ENCODE measurements at regions not wholly inside any gene's neighbourhood (a gene's known extent, or its start where the extent isn't known, plus 50 kb on each side); places are given as distances from the start of the nearest gene placed in this dataset.

- H3K27ac ChIP-seq (ENCODE audit: low read depth, low read length) = no peak overlapping the region
- CTCF ChIA-PET = no interaction called here
- intact Hi-C loops (cut with micrococcal nuclease) = no loop called here
- Mint-ChIP-seq H3K9me3 (peaks cover 0 to 12% (median 4%) of the 10 kb centered on the region in 11 donors), H3K27me3 (peaks cover 0 to 10% (median 0%) of the 10 kb centered on the region in 5 donors), H3K27ac (no peak overlapping the region), H3K36me3 (peaks cover 0 to 5% (median 0%) of the 10 kb centered on the region in 5 donors), H3K4me3 (no peak overlapping the region), H3K4me1 (no peaks in the 10 kb centered on the region)
- POLR2A ChIA-PET = no interaction called here
- ATAC-seq (no peak), DNase-seq (no peak)
- H3K4me3 ChIP-seq (ENCODE audit: low read length) = no peak overlapping the region
- H3K36me3 ChIP-seq (ENCODE audit: control insufficient read depth in 2 of 3, insufficient read depth in 3 of 3, low read length in 3 of 3) = no peaks in the 10 kb centered on the region
- no peaks in the 10 kb centered on the region for H3K4me1 ChIP-seq (ENCODE audit: control insufficient read depth in 2 of 2, insufficient read depth in 2 of 2, low read length in 2 of 2)
- no peaks in the 10 kb centered on the region for H3K27me3 ChIP-seq (ENCODE audit: control insufficient read depth in 2 of 2, insufficient read depth in 2 of 2, low read length in 2 of 2)
- H3K9me3 ChIP-seq (ENCODE audit: control insufficient read depth in 2 of 3, low read length in 3 of 3) = no peaks in the 10 kb centered on the region
Measured at GRCh38 chr3:62954580-62954979, 79.4 kb upstream of the CADPS start.

DNA sequence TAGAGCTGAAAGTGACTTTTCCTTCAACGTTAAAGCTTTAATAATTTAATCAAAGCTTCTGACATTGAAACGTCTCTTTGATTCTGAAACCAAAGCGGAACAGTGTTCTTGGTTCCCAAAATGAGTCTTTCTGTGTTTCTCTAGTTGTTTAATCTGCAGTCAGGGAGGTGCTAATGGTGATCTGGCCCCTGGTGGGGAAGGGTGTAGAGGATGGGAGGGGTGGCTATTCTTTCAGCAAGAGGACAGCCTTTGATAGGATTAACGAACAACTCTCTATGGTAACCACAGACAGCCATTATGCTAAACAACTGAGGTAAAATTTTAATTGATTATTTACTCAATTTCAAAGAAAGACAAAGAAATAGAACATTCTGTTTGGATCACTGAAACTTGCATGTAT is 79.9 kb upstream of the CADPS start:
- Mint-ChIP-seq H3K9me3 (peaks cover 0 to 12% (median 4%) of the 10 kb centered on the region in 11 donors), H3K36me3 (peaks cover 0 to 5% (median 0%) of the 10 kb centered on the region in 5 donors), H3K27me3 (peaks cover 0 to 9% (median 0%) of the 10 kb centered on the region in 5 donors), H3K4me3 (no peak overlapping the region), H3K27ac (no peak overlapping the region), H3K4me1 (no peaks in the 10 kb centered on the region)
- Histone ChIP-seq H3K4me1 (ENCODE audit: control insufficient read depth in 2 of 2, insufficient read depth in 2 of 2, low read length in 2 of 2) (no peaks in the 10 kb centered on the region), H3K9me3 (ENCODE audit: control insufficient read depth in 2 of 3, low read length in 3 of 3) (no peaks in the 10 kb centered on the region), H3K27me3 (ENCODE audit: control insufficient read depth in 2 of 2, insufficient read depth in 2 of 2, low read length in 2 of 2) (no peaks in the 10 kb centered on the region), H3K4me3 (ENCODE audit: low read length) (no peak overlapping the region), H3K27ac (ENCODE audit: low read depth, low read length) (no peak overlapping the region), H3K36me3 (ENCODE audit: control insufficient read depth in 2 of 3, insufficient read depth in 3 of 3, low read length in 3 of 3) (no peaks in the 10 kb centered on the region)
- ChIA-PET CTCF (no interaction called here), POLR2A (no interaction called here)
- ATAC-seq = no peak
- intact Hi-C loops (cut with micrococcal nuclease) = no loop called here
- DNase-seq = no peak

DNA sequence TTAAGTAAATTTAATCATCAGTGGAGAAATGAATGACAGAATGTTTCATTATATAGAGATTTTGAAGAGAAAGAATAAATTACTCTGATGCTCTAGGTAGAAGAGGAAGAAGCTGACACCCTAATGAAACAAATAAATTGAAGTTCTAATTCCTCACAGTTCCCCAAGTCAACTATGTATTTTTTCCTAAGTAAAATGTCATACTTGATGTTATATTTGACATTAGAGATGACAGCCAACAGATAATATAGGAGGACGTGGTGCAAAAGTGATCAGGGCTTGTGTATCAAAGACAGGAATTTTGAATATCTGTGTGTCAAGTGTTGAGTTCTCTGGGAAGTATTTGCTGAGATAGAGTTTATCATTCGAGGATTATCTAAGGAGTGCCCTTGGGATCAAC is 81.2 kb upstream of the CADPS start:
- intact Hi-C loops (cut with micrococcal nuclease) = no loop called here

DNA sequence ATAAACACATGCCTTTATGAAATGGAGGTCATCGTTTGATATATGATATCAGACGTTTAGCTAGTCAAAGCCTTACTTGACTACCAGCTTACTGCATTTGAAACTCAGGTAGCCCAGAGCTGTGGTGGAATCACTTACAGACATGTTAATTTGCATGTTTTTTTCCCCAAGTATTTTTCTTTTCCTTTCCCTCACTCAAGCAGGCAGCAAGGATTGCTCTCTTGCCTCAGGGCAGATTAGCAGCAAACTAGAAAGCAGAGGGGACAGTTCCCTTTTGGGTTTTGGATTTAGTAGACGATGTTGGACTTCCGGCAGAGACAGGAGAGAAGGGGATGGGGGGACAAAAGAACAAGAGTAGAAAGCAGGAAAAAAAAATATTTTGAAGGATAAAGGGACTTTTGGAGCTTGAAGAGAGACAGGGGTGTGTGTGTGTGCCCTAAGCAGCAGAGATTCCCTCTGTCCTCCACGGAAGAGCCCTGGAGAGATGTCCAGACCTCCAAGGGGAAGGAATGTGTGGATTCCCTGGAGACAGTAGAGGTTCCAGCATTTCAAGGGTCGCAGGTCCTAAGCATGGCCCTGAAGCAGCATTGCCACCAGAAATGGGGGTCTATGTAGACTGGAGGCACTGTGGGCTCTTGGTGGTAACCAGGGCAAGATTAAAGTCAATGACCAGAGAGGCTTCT is 86.8 kb upstream of the CADPS start:
- H3K9me3 Mint-ChIP-seq = peaks cover 0 to 14% (median 0%) of the 10 kb centered on the region in 11 donors
- Histone ChIP-seq H3K4me3 (ENCODE audit: low read length) (no peak overlapping the region), H3K27me3 (ENCODE audit: control insufficient read depth in 2 of 2, insufficient read depth in 2 of 2, low read length in 2 of 2) (no peaks in the 10 kb centered on the region), H3K27ac (ENCODE audit: low read depth, low read length) (no peak overlapping the region), H3K9me3 (ENCODE audit: control insufficient read depth in 2 of 3, low read length in 3 of 3) (no peaks in the 10 kb centered on the region), H3K4me1 (ENCODE audit: control insufficient read depth in 2 of 2, insufficient read depth in 2 of 2, low read length in 2 of 2) (no peaks in the 10 kb centered on the region), H3K36me3 (ENCODE audit: control insufficient read depth in 2 of 3, insufficient read depth in 3 of 3, low read length in 3 of 3) (no peaks in the 10 kb centered on the region)
- H3K27ac Mint-ChIP-seq = no peak overlapping the region
- ChIA-PET POLR2A (no interaction called here), CTCF (no interaction called here)
- H3K4me1 Mint-ChIP-seq = no peaks in the 10 kb centered on the region
- no peak overlapping the region for H3K4me3 Mint-ChIP-seq
- DNase-seq = no peak
- intact Hi-C loops (cut with micrococcal nuclease) = no loop called here
- H3K27me3 Mint-ChIP-seq = peaks cover 0 to 5% (median 0%) of the 10 kb centered on the region in 5 donors
- no peak for ATAC-seq
- H3K36me3 Mint-ChIP-seq = no peaks in the 10 kb centered on the region

More for the DNA sequence above, 81.2 kb upstream of the CADPS start:
- H3K36me3 ChIP-seq (ENCODE audit: control insufficient read depth in 2 of 3, insufficient read depth in 3 of 3, low read length in 3 of 3) = no peaks in the 10 kb centered on the region
- ChIA-PET CTCF (no interaction called here), POLR2A (no interaction called here)
- no peaks in the 10 kb centered on the region for H3K27me3 Mint-ChIP-seq
- ATAC-seq (no peak), DNase-seq (no peak)
- no peaks in the 10 kb centered on the region for H3K4me1 ChIP-seq (ENCODE audit: control insufficient read depth in 2 of 2, insufficient read depth in 2 of 2, low read length in 2 of 2)
- H3K9me3 Mint-ChIP-seq = peaks cover 0 to 11% (median 2%) of the 10 kb centered on the region in 11 donors
- no peak overlapping the region for H3K4me3 ChIP-seq (ENCODE audit: low read length)
- H3K4me3 Mint-ChIP-seq = no peak overlapping the region
- no peaks in the 10 kb centered on the region for H3K4me1 Mint-ChIP-seq
- H3K9me3 ChIP-seq (ENCODE audit: control insufficient read depth in 2 of 3, low read length in 3 of 3) = no peaks in the 10 kb centered on the region
- no peaks in the 10 kb centered on the region for H3K27me3 ChIP-seq (ENCODE audit: control insufficient read depth in 2 of 2, insufficient read depth in 2 of 2, low read length in 2 of 2)
- no peak overlapping the region for H3K27ac Mint-ChIP-seq
- no peaks in the 10 kb centered on the region for H3K36me3 Mint-ChIP-seq
- no peak overlapping the region for H3K27ac ChIP-seq (ENCODE audit: low read depth, low read length)

GRCh38 chr3:62962714-62963113 is 87.5 kb upstream of the CADPS start:
- Mint-ChIP-seq H3K27ac (no peak overlapping the region), H3K4me1 (no peaks in the 10 kb centered on the region), H3K36me3 (no peaks in the 10 kb centered on the region), H3K9me3 (peaks cover 0 to 19% (median 0%) of the 10 kb centered on the region in 11 donors), H3K27me3 (peaks cover 0 to 5% (median 0%) of the 10 kb centered on the region in 5 donors), H3K4me3 (no peak overlapping the region)
- Histone ChIP-seq H3K27me3 (ENCODE audit: control insufficient read depth in 2 of 2, insufficient read depth in 2 of 2, low read length in 2 of 2) (no peaks in the 10 kb centered on the region), H3K27ac (ENCODE audit: low read depth, low read length) (no peak overlapping the region), H3K4me1 (ENCODE audit: control insufficient read depth in 2 of 2, insufficient read depth in 2 of 2, low read length in 2 of 2) (no peaks in the 10 kb centered on the region), H3K9me3 (ENCODE audit: control insufficient read depth in 2 of 3, low read length in 3 of 3) (no peaks in the 10 kb centered on the region), H3K36me3 (ENCODE audit: control insufficient read depth in 2 of 3, insufficient read depth in 3 of 3, low read length in 3 of 3) (no peaks in the 10 kb centered on the region), H3K4me3 (ENCODE audit: low read length) (no peak overlapping the region)
- POLR2A ChIA-PET = no interaction called here
- DNase-seq (no peak), ATAC-seq (no peak)
- CTCF ChIA-PET = no interaction called here
- intact Hi-C loops (cut with micrococcal nuclease) = no loop called here

GRCh38 chr3:62965311-62965710 is 90.1 kb upstream of the CADPS start:
- intact Hi-C loops (cut with micrococcal nuclease) = no loop called here
- no peaks in the 10 kb centered on the region for H3K4me1 Mint-ChIP-seq
- no peaks in the 10 kb centered on the region for H3K36me3 Mint-ChIP-seq
- no peak overlapping the region for H3K4me3 ChIP-seq (ENCODE audit: low read length)
- peaks cover 0 to 19% (median 0%) of the 10 kb centered on the region in 11 donors for H3K9me3 Mint-ChIP-seq
- no peaks in the 10 kb centered on the region for H3K4me1 ChIP-seq (ENCODE audit: control insufficient read depth in 2 of 2, insufficient read depth in 2 of 2, low read length in 2 of 2)
- no peaks in the 10 kb centered on the region for H3K36me3 ChIP-seq (ENCODE audit: control insufficient read depth in 2 of 3, insufficient read depth in 3 of 3, low read length in 3 of 3)
- ChIA-PET POLR2A (no interaction called here), CTCF (no interaction called here)
- no peak for DNase-seq
- no peak overlapping the region for H3K27ac Mint-ChIP-seq
- no peak for ATAC-seq
- H3K4me3 Mint-ChIP-seq = no peak overlapping the region
- no peaks in the 10 kb centered on the region for H3K9me3 ChIP-seq (ENCODE audit: control insufficient read depth in 2 of 3, low read length in 3 of 3)
- H3K27ac ChIP-seq (ENCODE audit: low read depth, low read length) = no peak overlapping the region
- H3K27me3 Mint-ChIP-seq = peaks cover 0 to 5% (median 0%) of the 10 kb centered on the region in 5 donors
- no peaks in the 10 kb centered on the region for H3K27me3 ChIP-seq (ENCODE audit: control insufficient read depth in 2 of 2, insufficient read depth in 2 of 2, low read length in 2 of 2)

GRCh38 chr3:62968128-62968527 is 92.9 kb upstream of the CADPS start:
- ChIA-PET POLR2A (no interaction called here), CTCF (no interaction called here)
- no peaks in the 10 kb centered on the region for H3K27me3 ChIP-seq (ENCODE audit: control insufficient read depth in 2 of 2, insufficient read depth in 2 of 2, low read length in 2 of 2)
- intact Hi-C loops (cut with micrococcal nuclease) = no loop called here
- ATAC-seq = no peak
- H3K4me3 ChIP-seq (ENCODE audit: low read length) = no peak overlapping the region
- Mint-ChIP-seq H3K4me3 (no peak overlapping the region), H3K36me3 (no peaks in the 10 kb centered on the region), H3K27me3 (no peaks in the 10 kb centered on the region), H3K27ac (no peak overlapping the region), H3K4me1 (no peaks in the 10 kb centered on the region), H3K9me3 (peaks cover 0 to 19% (median 0%) of the 10 kb centered on the region in 11 donors)
- DNase-seq = no peak
- H3K36me3 ChIP-seq (ENCODE audit: control insufficient read depth in 2 of 3, insufficient read depth in 3 of 3, low read length in 3 of 3) = no peaks in the 10 kb centered on the region
- no peaks in the 10 kb centered on the region for H3K9me3 ChIP-seq (ENCODE audit: control insufficient read depth in 2 of 3, low read length in 3 of 3)
- no peaks in the 10 kb centered on the region for H3K4me1 ChIP-seq (ENCODE audit: control insufficient read depth in 2 of 2, insufficient read depth in 2 of 2, low read length in 2 of 2)
- H3K27ac ChIP-seq (ENCODE audit: low read depth, low read length) = no peak overlapping the region

Data from naive thymus-derived CD4-positive, alpha-beta T cell (primary cell).